ENCODE measurements at regions not wholly inside any gene's neighbourhood (a gene's known extent, or its start where the extent isn't known, plus 50 kb on each side); places are given as distances from the start of the nearest gene placed in this dataset.
"Not testable (repeated sequence)": the region's sequence is repeated elsewhere in the genome, so short reads cannot be mapped to it uniquely, and the experiment has no call there.

GRCh38 chr2:167781629-167782028 lies 465.8 kb downstream of the STK39 start:
- not testable (repeated sequence) for TF ChIP-seq POLR2AphosphoS5 (IDR thresholded peaks at IDR 0.05); CTCF (IDR thresholded peaks at IDR 0.05 in 8 of 11, conservative IDR thresholded peaks at IDR 0.05 in 3 of 11)
